NCI-H82 (cell line): ENCODE measurements at regions not wholly inside any gene's neighbourhood (a gene's known extent, or its start where the extent isn't known, plus 50 kb on each side); places are given as distances from the start of the nearest gene placed in this dataset.
A peak's percentile ranks its signal among the peaks of the same experiment; 100 is the strongest.

ENCODE experiments used
- DNase-seq: peaks from one replicate; lab custom pipeline; 2025; lab: John Stamatoyannopoulos, UW

DNA sequence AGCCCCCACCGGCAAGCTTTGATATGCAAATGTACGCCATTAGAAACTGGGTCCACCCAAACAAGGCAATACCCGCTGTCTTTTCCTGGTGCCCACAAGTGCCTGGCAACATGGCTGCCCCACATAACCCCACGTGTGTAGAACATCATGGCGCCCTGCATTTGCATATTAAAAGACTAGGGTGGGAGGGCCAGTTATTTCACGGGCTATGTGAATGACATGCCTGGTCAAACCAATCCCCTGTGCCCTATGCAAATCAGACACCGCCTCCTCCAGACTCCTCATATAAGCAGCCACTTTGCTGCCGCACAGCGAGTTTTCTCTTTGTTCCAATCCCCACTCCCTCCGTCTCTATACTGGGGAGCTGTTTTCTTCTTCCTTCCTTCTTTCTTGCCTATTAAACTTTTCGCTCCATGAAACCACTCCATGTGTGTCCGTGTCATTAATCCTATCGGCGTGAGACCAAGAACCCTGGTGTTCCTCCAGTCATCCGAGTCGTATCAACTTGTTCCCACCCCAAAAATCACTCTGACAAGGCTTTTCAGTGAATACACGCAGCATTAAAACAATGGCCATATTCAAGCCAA, 112.6 kb upstream of the SORBS2 start:
- DNase-seq: no peak

DNA sequence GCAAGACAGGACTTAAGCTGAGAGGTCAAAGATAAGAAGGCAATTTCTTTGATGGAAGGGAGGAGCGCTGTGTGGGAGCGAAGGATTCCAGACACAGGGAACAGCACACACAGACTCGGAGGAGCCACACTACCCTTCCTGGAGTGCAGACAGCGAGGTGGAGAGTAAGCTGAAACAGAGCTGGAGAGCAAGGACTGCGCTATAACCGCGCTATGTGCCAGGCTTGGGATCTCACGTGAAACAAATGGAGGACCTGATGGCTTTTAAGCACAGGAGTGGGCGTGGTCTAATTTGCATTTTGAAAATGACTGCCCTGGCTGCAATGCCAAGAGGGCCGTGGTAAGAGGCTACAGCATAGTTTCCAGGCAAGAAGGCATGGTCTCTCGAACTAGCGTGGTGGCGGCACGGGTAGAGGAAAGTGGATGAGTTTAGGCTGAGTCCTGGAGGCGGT, 113.9 kb upstream of the SORBS2 start:
- no peak for DNase-seq

- no peak for DNase-seq
Measured at GRCh38 chr4:185931375-185931774, 119.4 kb upstream of the SORBS2 start.

DNA sequence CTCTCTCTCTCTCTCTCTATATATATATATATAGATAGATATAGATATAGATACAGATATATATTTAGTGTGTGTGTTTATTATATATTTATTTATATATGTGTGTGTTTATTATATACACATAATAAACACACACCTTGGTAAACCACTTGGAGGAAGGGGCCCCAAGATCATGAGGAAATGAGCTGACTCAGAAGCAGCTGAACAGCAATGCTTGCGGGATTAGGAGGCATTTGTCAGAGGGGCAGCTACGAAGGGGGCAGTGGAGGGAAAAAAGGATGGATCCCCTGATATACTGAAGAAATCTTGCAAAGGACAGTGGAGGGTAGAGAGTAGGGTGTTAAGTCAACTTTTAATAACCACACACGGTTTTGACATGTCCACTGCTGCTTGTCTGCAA, 120.0 kb upstream of the SORBS2 start:
- DNase-seq: no peak

DNA sequence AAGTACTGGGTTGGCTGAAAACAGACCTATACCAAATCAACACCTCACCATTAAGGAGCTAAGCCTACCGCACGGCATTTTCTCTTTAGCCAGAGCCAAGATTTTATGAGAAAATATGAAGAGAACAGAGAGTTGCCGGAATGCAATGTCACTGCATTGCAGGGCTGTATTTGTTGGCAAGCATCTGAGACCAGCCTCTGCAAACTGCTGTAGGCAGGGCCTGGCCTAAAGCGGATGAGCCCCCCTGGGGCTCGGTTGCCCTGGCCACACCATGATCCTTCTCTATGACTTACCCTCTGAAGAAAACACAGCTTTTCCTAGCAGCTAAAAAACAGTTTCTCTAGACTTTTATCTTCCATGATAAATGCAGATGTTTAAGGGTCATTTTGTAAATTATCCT, 120.5 kb upstream of the SORBS2 start:
- no peak for DNase-seq

- DNase-seq: no peak
Measured at GRCh38 chr4:185933078-185933581, 121.1 kb upstream of the SORBS2 start.

DNA sequence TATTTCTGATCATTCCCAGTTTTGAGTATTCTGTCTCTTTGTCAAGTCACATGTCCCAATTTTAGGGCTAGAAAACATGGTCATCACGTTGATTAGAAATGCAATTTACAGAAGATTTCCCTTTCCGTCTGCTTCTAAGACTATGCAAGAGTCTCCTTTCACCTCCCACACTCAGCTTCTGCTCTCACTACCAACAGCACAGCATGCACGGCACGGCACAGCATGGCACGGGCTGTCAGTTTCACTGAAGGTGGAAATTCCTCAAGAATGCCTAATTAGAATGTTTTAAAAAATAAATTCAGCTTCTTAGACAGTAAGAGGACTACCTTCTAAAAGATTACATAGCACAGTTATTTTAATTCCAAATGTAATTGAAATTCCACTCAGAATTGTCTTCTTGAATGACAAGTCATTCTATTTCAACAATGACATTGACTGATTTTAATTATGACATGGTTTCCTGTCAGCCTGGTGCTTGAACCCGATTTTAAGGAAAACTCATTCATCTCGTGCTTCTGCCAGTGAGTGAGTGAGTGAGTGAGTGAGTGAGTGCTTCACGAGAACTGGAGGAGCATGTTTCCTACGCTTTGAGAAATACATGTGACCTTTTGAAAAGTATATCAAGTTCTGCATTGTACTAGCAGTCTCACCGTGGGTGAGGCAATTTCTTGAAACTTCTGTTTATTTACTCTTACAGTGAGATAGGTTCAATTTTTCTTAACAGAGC, 124.8 kb upstream of the SORBS2 start:
- DNase-seq: no peak

GRCh38 chr4:185938654-185939053, 126.7 kb upstream of the SORBS2 start:
- no peak for DNase-seq

DNA sequence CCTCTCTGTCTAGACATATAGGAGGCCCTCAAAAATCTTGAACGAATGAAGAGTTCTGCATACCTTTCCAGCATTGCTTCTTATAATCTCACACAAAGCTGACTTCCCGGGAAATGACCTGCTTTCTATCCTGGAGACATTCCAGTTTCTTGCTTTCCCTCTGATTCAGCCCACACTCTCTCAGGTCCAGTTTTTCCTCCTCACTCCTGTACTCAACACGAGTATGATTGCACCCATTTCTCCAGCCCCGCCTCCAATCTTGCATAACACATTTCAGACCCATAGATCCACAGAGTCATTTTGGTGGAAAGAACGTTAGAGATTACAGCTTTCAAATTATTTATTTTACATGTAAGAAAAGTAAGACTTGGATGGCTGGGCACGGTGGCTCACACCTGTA, 127.5 kb upstream of the TLR3 start:
- DNase-seq: no peak

- DNase-seq: no peak
Measured at GRCh38 chr4:185945252-185945651, 123.7 kb upstream of the TLR3 start.

- DNase-seq: no peak
Measured at GRCh38 chr4:185945906-185946305, 123.0 kb upstream of the TLR3 start.

GRCh38 chr4:185950891-185951290, 118.1 kb upstream of the TLR3 start:
- peak; percentile 71 for DNase-seq

GRCh38 chr4:185955151-185955770, 113.7 kb upstream of the TLR3 start:
- no peak for DNase-seq

- DNase-seq: peak; percentile 63
Measured at GRCh38 chr4:185955826-185956543, 113.0 kb upstream of the TLR3 start.

DNA sequence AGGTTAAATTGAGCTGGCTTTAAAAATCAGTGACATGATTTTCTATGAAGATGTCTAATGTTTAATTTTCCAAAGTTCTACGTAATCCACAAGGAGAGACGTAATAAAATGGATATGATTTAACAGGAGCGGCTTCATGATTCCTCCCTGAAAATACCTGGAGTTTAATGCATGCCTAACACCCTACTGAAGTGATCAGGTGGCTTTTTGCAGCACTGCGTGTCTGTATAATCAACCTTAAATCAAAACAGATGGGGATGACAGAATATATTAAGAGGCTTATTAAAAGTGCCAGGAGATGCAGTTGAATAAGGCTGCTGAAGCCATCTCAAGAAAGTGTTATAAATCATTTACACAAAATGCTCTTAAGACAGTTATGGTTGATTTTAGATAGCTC, 112.4 kb upstream of the TLR3 start:
- DNase-seq: peak; percentile 34

- no peak for DNase-seq
Measured at GRCh38 chr4:185958094-185958747, 110.7 kb upstream of the TLR3 start.

DNA sequence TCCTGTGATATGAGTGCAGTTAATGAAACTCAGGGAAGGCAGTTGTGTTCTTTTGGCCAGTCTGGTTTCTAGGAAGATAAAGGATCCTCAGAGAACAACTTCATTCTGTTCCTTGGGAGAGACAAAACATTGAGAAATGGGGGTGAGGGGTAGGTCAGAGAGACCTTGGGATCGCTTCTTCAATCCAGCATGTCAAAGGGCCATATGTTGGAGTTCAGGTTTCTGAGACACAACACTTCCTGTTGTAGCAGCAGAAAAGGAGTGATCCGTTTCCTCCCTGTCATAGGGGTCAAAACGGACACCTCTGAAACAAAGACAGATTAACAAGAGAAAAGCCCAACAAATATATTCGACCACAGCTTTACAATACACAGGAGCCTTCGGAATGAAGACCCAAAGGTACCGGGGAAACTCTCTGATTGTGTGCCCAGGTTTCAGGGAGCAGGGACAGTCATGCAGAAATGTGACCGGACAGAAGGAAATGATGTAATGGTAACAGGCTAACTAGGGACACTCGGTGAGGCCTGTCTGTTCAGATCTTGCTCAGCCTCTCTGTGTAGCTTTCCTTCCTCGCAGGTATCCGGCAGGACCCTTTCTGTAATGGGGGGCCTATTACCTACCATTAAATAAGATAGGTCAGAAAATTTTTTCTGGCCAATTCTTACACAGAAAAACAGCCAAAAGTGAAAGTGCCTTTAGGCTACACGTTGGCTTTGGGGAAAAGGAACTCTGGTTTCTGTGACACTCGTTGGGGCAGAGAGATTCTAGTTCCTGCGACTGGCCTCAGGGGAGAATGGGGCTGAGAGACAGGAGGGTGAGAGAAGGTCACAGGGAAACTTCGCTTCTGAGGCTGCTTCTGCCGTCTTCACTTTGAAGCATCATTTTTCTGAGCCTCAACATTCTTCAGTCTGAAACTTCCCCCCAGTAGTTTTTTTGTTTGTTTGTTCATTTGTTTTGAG, 103.3 kb upstream of the TLR3 start:
- DNase-seq: no peak

DNA sequence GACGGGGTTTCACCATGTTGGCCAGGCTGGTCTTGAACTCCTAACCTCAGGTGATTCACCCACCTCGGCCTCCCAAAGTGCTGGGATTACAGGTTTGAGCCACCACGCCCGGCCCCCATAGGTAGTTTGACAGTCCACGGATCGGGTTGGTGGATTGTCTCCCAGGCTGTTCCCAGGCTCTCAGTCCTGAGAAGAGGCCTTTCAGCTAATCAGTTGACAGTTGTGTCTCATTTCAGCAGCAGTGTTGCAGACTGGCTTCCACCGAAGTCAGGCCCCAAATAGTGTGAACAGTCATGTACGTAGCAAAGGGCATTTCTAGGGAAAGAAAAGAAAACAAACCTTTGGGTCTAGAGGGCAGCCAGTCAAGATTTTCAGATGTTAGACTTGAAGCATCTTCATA, 102.4 kb upstream of the TLR3 start:
- DNase-seq: no peak

GRCh38 chr4:185966997-185967775, 101.8 kb upstream of the TLR3 start:
- no peak for DNase-seq

DNA sequence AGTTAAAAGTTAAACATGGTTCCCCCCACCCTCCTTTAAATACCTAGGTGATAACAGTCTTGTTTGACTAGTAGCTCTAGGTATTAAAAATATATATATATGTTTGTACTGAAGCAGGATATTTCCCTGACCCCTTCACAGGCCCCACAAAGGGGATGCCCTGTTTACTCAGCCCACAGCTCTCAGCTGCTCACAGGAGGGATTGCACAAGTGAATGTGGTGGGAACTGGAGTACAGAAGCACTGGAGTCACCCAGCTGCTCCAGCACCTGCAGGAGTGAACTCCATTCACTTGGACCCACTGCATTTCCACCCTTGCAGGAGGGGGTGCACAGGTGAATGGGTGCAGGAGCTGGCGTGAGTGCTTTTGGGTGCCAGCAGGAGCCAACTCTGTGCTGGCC, 99.3 kb upstream of the TLR3 start:
- DNase-seq: no peak
